HepG2 (cell line): ENCODE measurements at regions not wholly inside any gene's neighbourhood (a gene's known extent, or its start where the extent isn't known, plus 50 kb on each side); places are given as distances from the start of the nearest gene placed in this dataset.

Experiments used
- ATAC-seq: fragments of 200-7000 bp; cut with Tn5 transposase; 3 replicates; pipeline ENCODE4 v1.9.1; 2020; ENCODE audit warnings: mild to moderate bottlenecking, moderate library complexity
- BruUV-seq: library from RNA; stranded (reverse); fragments of 400-500 nt; replicated peaks from 2 replicates; lab custom pipeline; 2021; lab: Mats Ljungman, UMichigan
- CTCF ChIA-PET: fragments of 300-600 bp; formaldehyde crosslinking; extraction: SDS; loops from one replicate; lab custom pipeline; 2021; ENCODE audit warnings: low total read pairs, inconsistent platforms, low intra/inter-chr PET ratio; lab: Yijun Ruan, JAX
- POLR2A ChIA-PET: fragments of 350-600 bp; sonication (Branson Sonifier 250); formaldehyde crosslinking; loops from one replicate; lab custom pipeline; 2020; ENCODE audit warnings: antibody characterized with exemption, inconsistent platforms; lab: Yijun Ruan, JAX
- DNase-seq: peaks from one replicate; pipeline ENCODE4 v3.0.0-alpha.2; 2015; ENCODE audit warnings: low spot score
- FAIRE-seq: peaks from 3 replicates; lab custom pipeline; 2011; peaks lifted over from hg19 to GRCh38; lab: Jason Lieb, UNC
- H2AFZ ChIP-seq: one replicate; pipeline ENCODE4 v1.6.1; 2011; ENCODE audit warnings: low read length, inconsistent platforms
- H3K27ac ChIP-seq: fragments of 300-600 bp; 3 replicates; pipeline ENCODE4 v1.8.0; 2011; ENCODE audit warnings: mixed run types, mild to moderate bottlenecking, mixed read lengths, low read length, inconsistent platforms; ENCODE audit not compliant: insufficient read depth; ENCODE audit errors: extremely low read length
- H3K27me3 ChIP-seq, 2 experiments: fragments of 200-600 bp in 1 of 2; 2 replicates in 1 of 2; 3 replicates in 1 of 2; pipeline versions ENCODE4 v1.6.0 to v1.8.0; 2011; ENCODE audit warnings: low read length in 2 of 2, mild to moderate bottlenecking in 2 of 2, moderate library complexity in 2 of 2, inconsistent platforms in 1 of 2; ENCODE audit not compliant: insufficient read depth in 2 of 2, control insufficient read depth in 1 of 2
- H3K36me3 ChIP-seq, 2 experiments: fragments of 200-600 bp in 1 of 2; replicated peaks in 1 of 2; 2 replicates in 1 of 2; 3 replicates in 1 of 2; pipeline versions ENCODE4 v1.5.1 to v1.8.0; 2011; ENCODE audit warnings: low read length in 2 of 2, inconsistent platforms in 1 of 2; ENCODE audit not compliant: insufficient read depth in 2 of 2, control insufficient read depth in 1 of 2
- H3K4me1 ChIP-seq: 2 replicates; pipeline ENCODE4 v1.5.1; 2012; ENCODE audit warnings: low read length, inconsistent platforms; ENCODE audit not compliant: insufficient read depth
- H3K4me2 ChIP-seq: 2 replicates; pipeline ENCODE4 v1.6.0; 2011; ENCODE audit warnings: low read depth, low read length, inconsistent platforms
- H3K4me3 ChIP-seq, 3 experiments: fragments of 200-600 bp in 1 of 3; sonication (generic), shearing (Covaris generic) in 1 of 3; replicated peaks in 1 of 3; 2 replicates each; pipeline ENCODE4 v1.5.1; 2011 to 2016; ENCODE audit warnings: low read length in 3 of 3, inconsistent platforms in 2 of 3, low read depth in 2 of 3, mild to moderate bottlenecking in 2 of 3, control low read depth in 1 of 3, mixed read lengths in 1 of 3; ENCODE audit not compliant: insufficient read depth in 1 of 3
- H3K79me2 ChIP-seq: one replicate; pipeline ENCODE4 v1.6.1; 2011; ENCODE audit warnings: low read length, inconsistent platforms; ENCODE audit not compliant: insufficient read depth
- H3K9ac ChIP-seq: 2 replicates; pipeline ENCODE4 v1.6.0; 2011; ENCODE audit warnings: mild to moderate bottlenecking, low read depth, low read length, inconsistent platforms; ENCODE audit not compliant: insufficient read depth
- H3K9me3 ChIP-seq: 2 replicates; pipeline ENCODE4 v1.5.1; 2012; ENCODE audit warnings: mild to moderate bottlenecking, low read length
- H4K20me1 ChIP-seq: 2 replicates; pipeline ENCODE4 v1.6.0; 2011; ENCODE audit warnings: inconsistent platforms, mild to moderate bottlenecking, low read length, moderate library complexity; ENCODE audit not compliant: insufficient read depth
- AGO1 ChIP-seq: fragments of 200-400 bp; formaldehyde crosslinking; IDR thresholded peaks from 2 replicates; pipeline ENCODE4 v1.6.1; 2017; ENCODE audit warnings: mild to moderate bottlenecking, low read depth, low read length, moderate library complexity; ENCODE audit not compliant: poor library complexity, severe bottlenecking
- GABPB1 ChIP-seq: IDR thresholded peaks from 2 replicates; pipeline ENCODE4 v1.6.1; 2016; ENCODE audit warnings: mild to moderate bottlenecking, missing genetic modification reagents, moderate library complexity, missing compliant biosample characterization
- GRHL1 ChIP-seq: sonication (generic); formaldehyde crosslinking; conservative IDR thresholded peaks from 2 replicates; pipeline ENCODE4 v1.8.0; 2022; ENCODE audit warnings: missing genetic modification reagents
- IRX3 ChIP-seq: sonication (generic); formaldehyde crosslinking; IDR thresholded peaks from 2 replicates; pipeline ENCODE4 v1.8.1; 2023; ENCODE audit warnings: mild to moderate bottlenecking, low read depth, missing genetic modification reagents, borderline replicate concordance
- RFX3 ChIP-seq: IDR thresholded peaks from 2 replicates; pipeline ENCODE4 v1.6.1; 2016; ENCODE audit warnings: missing biosample characterization, missing genetic modification reagents
- THAP9 ChIP-seq: sonication (generic); formaldehyde crosslinking; IDR thresholded peaks from 2 replicates; pipeline ENCODE4; 2020; ENCODE audit warnings: missing genetic modification reagents, mild to moderate bottlenecking, borderline replicate concordance
- USF2 ChIP-seq, 2 experiments: sonication (generic) in 1 of 2; formaldehyde crosslinking in 1 of 2; IDR thresholded peaks; 2 replicates each; pipeline versions ENCODE4 v1.5.1 to v1.6.1; 2011 to 2020; ENCODE audit warnings: borderline replicate concordance in 1 of 2, low read depth in 1 of 2, low read length in 1 of 2, mild to moderate bottlenecking in 1 of 2, missing genetic modification reagents in 1 of 2, moderate library complexity in 1 of 2
- ZNF280B ChIP-seq: sonication (generic); formaldehyde crosslinking; IDR thresholded peaks from 2 replicates; pipeline ENCODE4 v1.5.0; 2020; ENCODE audit warnings: missing genetic modification reagents, mild to moderate bottlenecking, borderline replicate concordance
- WGBS: methylation state at CpG from one replicate; pipeline ENCODE4 v1.1.6; 2017; ENCODE audit warnings: low lambda C conversion rate; 5-methylcytosine and 5-hydroxymethylcytosine counted together
- in situ Hi-C: cut with HindIII; loops from 2 replicates; pipeline ENCODE4 v1.10.0; 2017; ENCODE audit warnings: low pct_unique_long_range_greater_than_20kb; ENCODE audit not compliant: extremely low pct_ligation_motif_present
- intact Hi-C: fragments of 100-400 bp; cut with micrococcal nuclease; formaldehyde crosslinking; loops from one replicate; pipeline ENCODE4 v1.10.0; 2022; ENCODE audit not compliant: unreplicated experiment
- TF ChIP-seq, protein P1 (sequence below): sonication (generic); formaldehyde crosslinking; IDR thresholded peaks from 2 replicates; pipeline ENCODE4 v1.4.0; 2020; ENCODE audit warnings: missing genetic modification reagents

DNA sequence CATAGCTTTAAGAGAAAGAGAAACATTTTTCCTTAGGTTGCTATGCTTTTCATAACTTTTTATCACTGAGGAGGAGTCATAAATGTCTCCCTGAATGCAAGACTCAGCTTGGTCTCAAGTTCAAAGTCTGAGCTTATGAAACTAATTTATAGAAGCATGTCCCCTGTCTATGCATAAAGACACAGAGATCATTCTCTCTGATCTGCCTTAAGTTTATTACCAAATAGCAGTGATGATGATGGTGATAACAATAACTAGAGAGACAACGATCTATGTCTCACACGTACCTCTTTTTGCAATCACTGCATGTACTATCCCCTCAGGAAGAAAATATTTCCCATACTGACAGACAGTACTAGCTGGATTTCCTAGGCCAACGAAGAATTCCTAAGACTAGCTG lies 266.4 kb upstream of the G2E3 start:
- no peaks in the 10 kb centered on the region for H3K4me1 ChIP-seq
- no peak overlapping the region for H3K9ac ChIP-seq
- ATAC-seq (no peak), DNase-seq (no peak), FAIRE-seq (no peak)
- H3K4me2 ChIP-seq = no peak overlapping the region
- in situ Hi-C loops = no loop called here
- H2AFZ ChIP-seq = no peak overlapping the region
- H4K20me1 ChIP-seq = no peaks in the 10 kb centered on the region
- intact Hi-C loops = no loop called here
- H3K27me3 ChIP-seq = no peaks in the 10 kb centered on the region
- H3K4me3 ChIP-seq = no peak overlapping the region
- ChIA-PET POLR2A (no interaction called here), CTCF (no interaction called here)
- no peak for TF ChIP-seq RFX3
- TF ChIP-seq USF2 (IDR thresholded peaks at IDR 0.05; ENCODE audit: low read depth, low read length) = no peak
- no peak for TF ChIP-seq USF2 (CRISPR knock-in tag; IDR thresholded peaks at IDR 0.05; ENCODE audit: borderline replicate concordance)
- TF ChIP-seq, protein P1, sequence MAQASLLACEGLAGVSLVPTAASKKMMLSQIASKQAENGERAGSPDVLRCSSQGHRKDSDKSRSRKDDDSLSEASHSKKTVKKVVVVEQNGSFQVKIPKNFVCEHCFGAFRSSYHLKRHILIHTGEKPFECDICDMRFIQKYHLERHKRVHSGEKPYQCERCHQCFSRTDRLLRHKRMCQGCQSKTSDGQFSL (CRISPR knock-in tag) = no peak
- TF ChIP-seq GABPB1 (CRISPR knock-in tag) = no peak
- no peak for TF ChIP-seq IRX3
- no peak for TF ChIP-seq GRHL1 (CRISPR knock-in tag)
- no peak for TF ChIP-seq ZNF280B
- no peak for TF ChIP-seq AGO1
- TF ChIP-seq THAP9 (CRISPR knock-in tag) = no peak
- H3K27ac ChIP-seq = no peak overlapping the region
- H3K9me3 ChIP-seq = no peaks in the 10 kb centered on the region
- under 1% methylated on average over 3 of the region's 3 CpGs for WGBS
- no peaks in the 10 kb centered on the region for H3K79me2 ChIP-seq
- BruUV-seq = no TSS peak
- no peaks in the 10 kb centered on the region for H3K36me3 ChIP-seq
